Esophagus muscularis mucosa (tissue), 4 donors: ENCODE measurements at regions not wholly inside any gene's neighbourhood (a gene's known extent, or its start where the extent isn't known, plus 50 kb on each side); places are given as distances from the start of the nearest gene placed in this dataset.

Source experiments
- DNase-seq: peaks from one replicate; pipeline ENCODE4 v3.0.0-alpha.2; 2017; ENCODE audit errors: extremely low spot score
- H3K27ac ChIP-seq, 4 donors: fragments of 200-600 bp; sonication (generic); replicated peaks in 1 of 4; 1 replicate in 3 of 4; 2 replicates in 1 of 4; pipeline ENCODE4 v1.5.1; 2016 to 2019; ENCODE audit warnings: mild to moderate bottlenecking in 1 of 4
- H3K27me3 ChIP-seq, 4 donors: fragments of 200-600 bp; sonication (generic); one replicate each; pipeline versions ENCODE4 v1.5.1 to v1.6.0; 2016 to 2019
- H3K36me3 ChIP-seq, 4 donors: fragments of 200-600 bp; sonication (generic); one replicate each; pipeline ENCODE4 v1.5.1; 2016 to 2019
- H3K4me1 ChIP-seq, 4 donors: fragments of 200-600 bp; sonication (generic); one replicate each; pipeline ENCODE4 v1.5.1; 2016 to 2019
- H3K4me3 ChIP-seq, 4 donors: fragments of 200-600 bp; sonication (generic); 1 replicate in 2 of 4; 2 replicates in 2 of 4; pipeline ENCODE4 v1.5.1; 2016 to 2019; ENCODE audit warnings: mild to moderate bottlenecking in 4 of 4, moderate library complexity in 1 of 4
- H3K9me3 ChIP-seq, 4 donors: fragments of 200-600 bp; sonication (generic); 1 replicate in 3 of 4; 2 replicates in 1 of 4; pipeline ENCODE4 v1.5.1; 2016 to 2019
- CTCF ChIP-seq, 3 experiments: fragments of 200-600 bp in 2 of 3; fragments of 450-650 bp in 1 of 3; sonication (generic) in 2 of 3; IDR thresholded peaks; one replicate each; pipeline ENCODE4 v1.5.1; 2017 to 2019; ENCODE audit warnings: antibody characterized with exemption in 3 of 3, mild to moderate bottlenecking in 2 of 3, moderate library complexity in 1 of 3
- EP300 ChIP-seq: sonication (generic); formaldehyde crosslinking; IDR thresholded peaks from one replicate; pipeline ENCODE4 v1.6.1; 2017; ENCODE audit warnings: antibody characterized with exemption
- POLR2A ChIP-seq: fragments of 450-650 bp; IDR thresholded peaks from one replicate; pipeline ENCODE4 v1.6.1; 2017; ENCODE audit warnings: antibody characterized with exemption, moderate library complexity, mild to moderate bottlenecking, low read depth
- POLR2AphosphoS5 ChIP-seq, 2 donors: sonication (generic); formaldehyde crosslinking; IDR thresholded peaks; one replicate each; pipeline ENCODE4 v1.6.1; 2017; ENCODE audit warnings: antibody characterized with exemption in 2 of 2
- WGBS: methylation state at CpG from one replicate; pipeline ENCODE4 v1.1.5; 2018; 5-methylcytosine and 5-hydroxymethylcytosine counted together
- intact Hi-C: fragments of 100-400 bp; cut with DNase I; formaldehyde crosslinking; loops from one replicate; pipeline ENCODE4 v1.15.1; 2023

- no peak overlapping the region for H3K27ac ChIP-seq
- no peaks in the 10 kb centered on the region for H3K36me3 ChIP-seq
- no peak for DNase-seq
- peaks cover 0 to 14% (median 6%) of the 10 kb centered on the region in 4 donors for H3K9me3 ChIP-seq
- H3K4me3 ChIP-seq, result no peak overlapping the region
- H3K4me1 ChIP-seq, result peaks cover 0 to 5% (median 0%) of the 10 kb centered on the region in 4 donors
- 100% methylated on average over 1 of the region's 1 CpG for WGBS
- TF ChIP-seq POLR2A (no peak), POLR2AphosphoS5 (IDR thresholded peaks at IDR 0.05) (no peak), CTCF (IDR thresholded peaks at IDR 0.05) (no peak), EP300 (no peak)
- intact Hi-C loops, result no loop called here
- no peaks in the 10 kb centered on the region for H3K27me3 ChIP-seq
Observed at GRCh38 chr1:218611916-218612585, 266.9 kb downstream of the TGFB2 start.

DNA sequence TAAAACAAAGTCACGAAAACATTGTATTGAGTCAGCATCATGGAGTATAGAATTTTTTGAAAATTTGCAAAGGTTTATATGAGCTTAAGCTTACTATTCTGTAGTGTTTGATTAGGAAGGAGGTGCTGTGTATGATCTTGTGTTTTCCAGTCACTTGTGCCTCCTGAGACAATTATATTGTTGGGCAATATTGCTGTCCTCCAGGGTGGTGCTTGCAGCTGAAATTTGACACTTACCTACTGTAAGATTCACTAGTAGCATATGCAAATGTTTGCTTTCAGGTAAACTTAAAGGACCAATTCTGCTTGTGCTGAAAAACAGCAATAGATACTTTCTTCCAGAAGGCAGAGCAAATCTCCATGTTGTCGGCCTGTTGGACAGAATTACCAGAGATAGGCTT lies 268.0 kb downstream of the TGFB2 start:
- WGBS, result 86% methylated on average over 2 of the region's 2 CpGs
- no peaks in the 10 kb centered on the region for H3K27me3 ChIP-seq

DNA sequence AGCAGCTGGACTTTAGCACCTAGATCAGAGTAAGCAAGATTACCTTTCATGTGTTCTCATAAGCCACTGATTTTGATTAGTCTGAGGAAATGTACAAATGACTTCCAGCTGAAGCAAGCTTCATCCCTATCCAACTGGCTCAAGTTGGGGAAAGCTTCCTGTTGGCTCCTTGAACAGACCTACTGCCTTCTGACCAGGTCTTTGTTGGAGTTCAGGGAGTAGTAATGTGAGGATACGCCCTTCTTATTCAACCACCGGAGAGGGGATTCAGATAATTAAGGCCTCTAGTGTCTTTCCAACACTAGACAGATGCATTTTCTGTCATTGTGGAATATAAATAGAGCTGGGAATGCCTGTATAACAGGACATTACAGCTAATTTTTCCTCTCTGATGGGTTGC lies 268.9 kb downstream of the TGFB2 start:
- H3K27ac ChIP-seq, result no peak overlapping the region
- H3K9me3 ChIP-seq, result peaks cover 0 to 6% (median 0%) of the 10 kb centered on the region in 4 donors
- no peaks in the 10 kb centered on the region for H3K36me3 ChIP-seq
- no peak overlapping the region for H3K4me3 ChIP-seq
- no peaks in the 10 kb centered on the region for H3K27me3 ChIP-seq
- DNase-seq, result no peak
- no peak for TF ChIP-seq POLR2AphosphoS5 (IDR thresholded peaks at IDR 0.05)
- TF ChIP-seq EP300, result no peak
- no peak for TF ChIP-seq POLR2A
- no peak for TF ChIP-seq CTCF (IDR thresholded peaks at IDR 0.05)
- intact Hi-C loops, result no loop called here
- WGBS, result 93% methylated on average over 2 of the region's 2 CpGs
- peaks cover 0 to 5% (median 0%) of the 10 kb centered on the region in 4 donors for H3K4me1 ChIP-seq

More for the DNA sequence above, 268.0 kb downstream of the TGFB2 start:
- Histone ChIP-seq H3K4me1 (peaks cover 0 to 5% (median 0%) of the 10 kb centered on the region in 4 donors), H3K4me3 (no peak overlapping the region), H3K27ac (no peak overlapping the region), H3K9me3 (peaks cover 0 to 12% (median 4%) of the 10 kb centered on the region in 4 donors), H3K36me3 (no peaks in the 10 kb centered on the region)
- DNase-seq, result no peak
- intact Hi-C loops, result no loop called here
- TF ChIP-seq CTCF (IDR thresholded peaks at IDR 0.05), result no peak
- no peak for TF ChIP-seq POLR2AphosphoS5 (IDR thresholded peaks at IDR 0.05)
- TF ChIP-seq POLR2A, result no peak
- no peak for TF ChIP-seq EP300

DNA sequence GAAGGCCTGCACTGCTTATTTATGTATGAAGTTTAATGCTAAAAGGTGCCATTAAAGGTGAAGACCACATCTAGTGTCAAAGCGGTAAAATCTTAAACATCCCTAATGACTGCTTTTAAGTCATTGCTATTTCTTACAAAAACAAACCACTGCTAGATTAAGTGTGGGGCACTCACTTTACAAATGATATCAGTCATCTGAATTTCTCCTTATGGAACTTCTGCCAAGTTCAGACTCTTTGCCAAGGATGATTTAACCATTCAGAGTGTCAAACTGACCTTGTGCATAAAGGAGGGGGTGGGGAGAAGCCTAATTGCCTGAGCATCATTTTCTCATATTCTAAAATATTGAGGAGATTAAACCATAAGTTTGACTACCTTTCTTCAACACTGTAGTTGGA lies 271.5 kb downstream of the TGFB2 start:
- Histone ChIP-seq H3K27ac (no peak overlapping the region), H3K4me3 (no peak overlapping the region), H3K9me3 (peaks cover 0 to 6% (median 0%) of the 10 kb centered on the region in 4 donors), H3K27me3 (no peaks in the 10 kb centered on the region), H3K36me3 (no peaks in the 10 kb centered on the region), H3K4me1 (peaks cover 0 to 5% (median 0%) of the 10 kb centered on the region in 4 donors)
- intact Hi-C loops, result no loop called here
- no peak for DNase-seq
- 33% methylated on average over 1 of the region's 1 CpG for WGBS
- TF ChIP-seq POLR2A, result no peak
- no peak for TF ChIP-seq EP300
- no peak for TF ChIP-seq POLR2AphosphoS5 (IDR thresholded peaks at IDR 0.05)
- TF ChIP-seq CTCF (IDR thresholded peaks at IDR 0.05), result no peak

DNA sequence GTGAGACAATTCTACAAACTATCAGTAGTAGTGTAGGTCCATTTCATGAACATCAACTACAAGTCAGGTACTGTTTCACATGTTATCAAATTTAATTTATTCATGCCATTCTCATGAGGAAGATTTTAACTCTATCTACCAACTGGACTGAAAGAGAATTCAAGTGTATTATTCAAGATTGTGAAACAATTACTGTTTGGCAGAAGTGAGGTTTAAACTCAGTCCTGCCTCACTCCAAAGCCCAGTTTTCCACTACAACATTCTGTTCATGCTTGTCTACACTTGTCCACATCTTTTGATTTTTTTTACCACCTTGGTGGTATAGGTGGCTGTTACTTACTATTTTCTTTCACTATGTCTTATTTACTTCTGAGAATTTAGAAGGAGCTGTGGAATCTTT lies 272.9 kb downstream of the TGFB2 start:
- DNase-seq, result no peak
- intact Hi-C loops, result no loop called here
- H3K27me3 ChIP-seq, result no peaks in the 10 kb centered on the region
- TF ChIP-seq POLR2AphosphoS5 (IDR thresholded peaks at IDR 0.05) (no peak), CTCF (IDR thresholded peaks at IDR 0.05) (no peak), POLR2A (no peak), EP300 (no peak)
- H3K9me3 ChIP-seq, result peaks cover 0 to 6% (median 0%) of the 10 kb centered on the region in 4 donors
- H3K36me3 ChIP-seq, result no peaks in the 10 kb centered on the region
- no peak overlapping the region for H3K4me3 ChIP-seq
- peaks cover 0 to 5% (median 0%) of the 10 kb centered on the region in 4 donors for H3K4me1 ChIP-seq
- no peak overlapping the region for H3K27ac ChIP-seq
